HuH-7.5 (cell line): ENCODE measurements at regions not wholly inside any gene's neighbourhood (a gene's known extent, or its start where the extent isn't known, plus 50 kb on each side); places are given as distances from the start of the nearest gene placed in this dataset.

ENCODE experiments used
- DNase-seq: peaks from one replicate; pipeline ENCODE4 v3.0.0; 2011; ENCODE audit warnings: low spot score

DNA sequence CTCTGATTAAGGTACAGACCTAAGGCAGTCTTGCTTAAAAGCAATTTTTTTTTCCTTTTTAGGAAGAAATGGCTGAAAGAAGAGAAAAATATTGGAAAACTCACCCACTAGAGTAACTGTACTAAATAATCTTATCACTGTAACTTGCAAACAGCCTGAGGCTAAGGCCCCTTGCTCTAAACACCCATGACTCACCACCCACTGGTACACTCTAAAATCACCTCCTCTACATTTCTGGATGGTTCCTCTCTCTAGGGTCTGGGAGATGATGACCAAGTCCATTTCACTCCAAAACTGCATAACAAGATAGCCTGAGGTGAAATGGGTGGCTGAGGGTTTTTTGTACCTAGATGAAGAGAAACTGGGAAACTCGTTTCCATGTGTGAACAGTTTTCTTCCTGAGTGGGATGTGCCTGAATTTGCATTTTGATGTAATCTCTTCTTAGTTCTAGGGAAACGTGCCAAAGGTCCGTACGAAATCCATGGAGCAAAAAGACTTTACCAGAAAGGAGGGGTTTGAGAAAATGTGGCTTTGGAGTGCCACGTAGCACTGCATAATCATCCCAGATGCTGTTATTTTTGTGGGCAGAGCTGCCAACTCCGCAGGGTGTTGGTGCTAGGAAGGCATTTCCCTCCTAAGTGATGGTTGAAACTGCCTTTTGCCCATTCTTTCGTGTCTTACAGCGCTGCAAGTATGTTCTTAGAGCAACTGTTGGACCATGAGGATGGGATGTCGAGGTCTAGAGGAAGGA is 113.5 kb upstream of the C10orf90 start:
- DNase-seq = no peak

DNA sequence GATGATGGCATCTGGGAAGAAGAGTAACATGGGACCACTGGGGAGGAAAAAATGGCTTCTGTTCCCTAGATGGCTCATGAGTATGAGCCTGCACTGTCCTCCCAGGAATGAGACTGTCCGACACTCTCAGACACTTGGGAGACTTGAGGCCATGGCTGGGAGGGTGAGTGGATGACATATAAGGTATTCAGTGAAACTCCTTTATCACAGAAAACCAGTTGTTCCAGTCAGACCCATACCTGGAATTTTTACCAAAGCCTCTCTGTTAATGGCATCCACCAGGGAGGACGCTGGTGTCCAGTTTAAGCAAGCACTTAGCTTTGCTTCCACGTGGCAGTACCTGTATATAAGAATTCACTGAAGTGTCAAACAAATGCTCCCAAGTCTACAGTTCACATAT is 116.7 kb upstream of the C10orf90 start:
- DNase-seq = no peak

DNA sequence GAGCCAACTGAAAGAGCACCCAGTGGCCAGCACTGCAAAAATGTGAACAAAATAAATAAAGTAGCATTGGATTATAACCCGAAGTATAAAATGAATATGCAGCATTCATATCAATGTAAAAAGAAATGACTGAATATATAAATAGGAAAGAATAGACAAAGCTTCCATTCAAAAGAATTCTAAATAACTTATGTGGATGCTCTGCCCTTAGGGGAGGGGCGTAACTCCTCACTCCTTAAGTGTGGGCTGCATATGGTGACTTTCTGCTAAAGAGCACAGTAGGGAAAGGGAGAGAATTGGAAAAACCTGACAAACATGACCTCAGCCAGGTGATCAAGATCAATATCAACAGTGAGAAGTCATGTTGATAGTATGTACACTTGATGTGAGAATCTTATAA is 109.9 kb upstream of the DOCK1 start:
- no peak for DNase-seq

DNA sequence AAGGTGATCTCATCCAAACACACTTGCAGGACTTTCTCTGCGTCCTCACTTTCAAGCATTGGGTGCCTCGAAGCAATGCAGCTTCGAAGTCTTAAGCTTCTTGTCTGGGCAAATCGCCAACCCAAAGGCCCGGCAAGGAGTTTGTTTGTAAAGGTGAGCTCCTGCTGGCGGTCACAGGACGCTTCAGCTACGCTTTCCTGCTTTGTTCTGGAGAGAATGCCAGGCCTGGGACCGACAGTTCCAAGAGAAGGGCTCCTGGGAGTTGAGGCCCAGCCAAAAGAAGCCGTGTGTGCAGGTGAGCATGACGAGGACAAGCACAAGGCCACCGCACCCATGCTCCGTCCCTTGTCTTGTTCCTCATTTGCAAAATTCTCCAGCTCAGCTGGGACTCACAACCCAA is 106.6 kb upstream of the DOCK1 start:
- no peak for DNase-seq

DNA sequence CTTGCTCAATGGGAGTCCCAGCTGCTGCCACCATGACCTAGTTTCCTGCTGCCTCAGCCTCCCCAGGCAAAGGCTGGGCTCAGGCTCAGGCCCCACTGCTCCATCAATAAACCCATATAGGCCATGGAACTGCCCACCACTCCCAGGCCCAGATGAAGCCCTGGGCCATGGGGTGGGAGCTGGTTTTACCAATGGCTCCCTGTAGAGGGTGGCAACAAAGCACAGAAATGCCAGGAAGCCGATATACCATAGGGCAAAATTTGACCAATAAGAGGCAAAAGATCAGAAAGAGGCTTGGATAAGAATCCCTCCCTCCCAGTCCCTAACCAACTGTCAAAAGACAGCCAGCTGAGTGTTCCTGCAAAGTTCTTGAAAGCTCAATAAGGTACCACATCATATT is 101.8 kb upstream of the DOCK1 start:
- no peak for DNase-seq

DNA sequence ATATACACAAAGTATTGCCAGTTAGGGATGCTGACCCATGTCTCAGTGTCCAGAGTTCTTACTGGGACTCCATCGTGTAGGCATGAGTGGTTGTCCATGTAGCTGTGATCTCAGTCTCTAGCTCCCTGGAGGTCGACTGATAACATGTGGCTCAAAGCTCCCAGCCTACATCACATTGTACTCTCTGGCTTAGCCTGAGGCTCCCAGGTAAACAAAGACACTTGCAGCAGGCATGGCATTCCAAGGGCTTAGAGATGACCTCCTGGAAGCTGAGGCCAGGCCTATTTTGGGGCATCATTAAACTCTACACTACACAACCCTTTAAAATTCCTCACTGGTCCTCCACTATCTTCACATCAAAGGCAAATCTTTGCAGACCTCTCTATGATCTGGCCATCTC is 100.8 kb upstream of the DOCK1 start:
- DNase-seq = no peak

DNA sequence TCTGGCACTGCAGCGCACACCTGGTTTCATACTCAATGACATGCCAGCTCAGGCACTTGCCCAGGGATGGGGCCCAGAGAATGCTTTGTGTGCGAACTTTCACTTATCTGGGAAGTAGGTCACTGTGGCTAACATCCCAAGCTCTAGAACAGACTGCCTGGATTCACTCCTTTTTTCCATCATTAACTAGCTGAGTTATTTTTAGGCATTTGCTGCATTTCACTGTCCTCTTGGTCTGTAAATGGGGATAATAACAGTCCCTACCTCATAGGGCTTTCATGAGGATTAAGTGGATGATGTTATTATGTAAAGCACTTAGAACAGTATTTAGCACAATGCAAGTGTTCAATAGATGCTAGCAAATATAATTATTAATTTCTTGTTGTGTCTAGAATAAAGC is 98.7 kb upstream of the DOCK1 start:
- DNase-seq = no peak

DNA sequence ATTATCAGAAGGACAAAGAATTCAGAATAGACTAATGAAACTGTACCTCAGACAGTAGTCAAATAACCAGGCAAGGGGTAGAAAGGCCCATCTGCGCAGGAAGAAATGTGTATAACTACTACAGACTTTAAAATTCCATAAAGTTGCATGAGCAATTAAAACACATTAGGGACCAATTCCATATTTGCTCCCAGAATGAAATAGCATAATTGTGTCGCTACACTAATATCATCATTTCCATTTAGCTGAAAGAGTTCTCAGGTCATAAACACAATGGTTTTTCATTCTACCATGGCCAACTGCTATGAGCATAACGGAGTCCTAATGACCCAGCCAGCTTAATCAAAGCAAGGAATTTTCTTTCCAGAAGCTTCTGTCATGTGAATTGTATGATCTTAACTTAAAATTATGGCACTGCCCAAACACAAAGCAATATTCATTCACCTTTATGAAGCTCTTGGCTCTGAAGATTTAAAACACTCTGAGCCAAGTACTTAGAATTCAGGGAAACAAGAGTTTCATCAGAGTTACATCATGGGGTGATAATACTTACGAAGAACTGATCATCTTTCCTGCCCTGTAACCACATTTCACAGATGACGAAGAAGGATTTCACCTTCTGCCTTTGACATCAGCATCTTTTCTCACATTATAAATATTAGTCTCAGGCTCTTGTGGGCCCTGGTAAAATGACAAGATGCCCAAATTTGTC is 98.1 kb upstream of the DOCK1 start:
- no peak for DNase-seq

DNA sequence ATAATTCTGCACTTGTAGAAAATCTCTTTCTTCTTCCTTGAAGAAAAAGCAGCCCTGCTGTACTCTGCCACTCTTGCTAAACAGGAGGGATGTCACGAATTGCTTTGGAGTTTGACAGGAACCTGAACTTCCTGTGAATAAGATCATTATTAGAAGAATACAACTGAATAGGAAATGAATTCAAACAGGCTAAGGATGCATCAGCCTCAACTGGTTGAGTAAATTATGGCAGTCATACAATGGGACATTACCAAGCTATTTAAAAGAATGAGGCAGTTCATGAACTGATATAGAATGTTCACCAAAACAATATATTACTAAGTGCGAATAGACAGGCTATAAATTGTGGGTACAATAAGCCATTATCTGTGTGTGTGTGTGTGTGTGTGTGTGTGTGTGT is 97.1 kb upstream of the DOCK1 start:
- no peak for DNase-seq

DNA sequence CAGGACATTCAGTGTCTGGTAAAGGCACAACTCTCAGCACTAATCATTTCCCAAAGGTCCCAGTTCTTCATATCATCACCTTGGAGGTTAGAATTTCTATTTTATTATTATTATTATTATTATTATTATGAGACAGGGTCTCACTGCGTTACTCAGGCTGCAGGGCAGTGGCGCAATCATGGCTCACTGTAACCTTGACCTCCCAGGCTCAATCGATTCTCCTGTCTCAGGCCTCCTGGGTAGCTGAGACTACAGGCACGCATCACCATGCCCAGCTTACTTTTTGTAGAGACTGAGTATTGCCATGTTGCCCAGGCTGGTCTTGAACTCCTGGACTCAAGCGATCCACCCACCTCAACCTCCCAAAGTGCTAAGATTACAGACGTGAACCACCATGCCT is 91.8 kb upstream of the DOCK1 start:
- no peak for DNase-seq

DNA sequence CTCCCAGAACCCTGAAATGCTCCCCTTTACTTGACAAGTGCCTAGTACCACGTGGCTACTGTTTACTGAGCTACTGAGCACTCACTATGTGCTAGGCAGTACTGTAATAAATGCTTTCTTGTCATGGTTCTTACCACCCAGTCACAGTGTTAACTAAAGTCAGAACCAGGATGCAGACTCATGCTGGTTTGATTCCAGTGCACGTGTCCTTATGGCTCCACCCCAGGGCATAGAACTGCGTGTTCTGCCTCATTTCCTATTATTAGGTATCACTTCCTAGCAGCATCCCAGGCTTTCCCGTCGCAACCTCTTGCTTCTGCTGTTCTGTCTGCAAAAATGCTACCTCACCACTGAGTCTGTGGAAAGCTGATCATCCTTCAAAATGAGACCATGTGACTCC is 71.7 kb upstream of the DOCK1 start:
- DNase-seq = no peak

DNA sequence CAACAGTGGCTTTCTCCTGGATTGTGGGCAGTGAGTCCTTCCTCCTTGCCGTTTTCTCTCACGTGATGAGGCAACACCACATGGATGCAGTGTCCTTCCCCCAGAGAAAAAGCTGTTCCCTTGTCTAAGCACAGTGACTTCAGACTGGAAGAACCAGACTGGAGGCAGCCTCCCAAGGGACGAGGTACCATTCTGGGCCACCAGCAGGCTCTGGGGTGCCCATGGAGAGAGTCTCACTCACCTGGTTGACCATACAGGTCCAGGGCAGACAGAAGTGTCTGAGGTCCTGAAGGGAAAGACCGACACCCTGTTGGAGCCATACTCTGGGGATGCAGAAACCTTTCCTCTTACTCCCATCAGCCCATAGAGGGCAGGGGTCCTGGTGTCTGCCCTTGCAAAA is 69.2 kb upstream of the DOCK1 start:
- no peak for DNase-seq

DNA sequence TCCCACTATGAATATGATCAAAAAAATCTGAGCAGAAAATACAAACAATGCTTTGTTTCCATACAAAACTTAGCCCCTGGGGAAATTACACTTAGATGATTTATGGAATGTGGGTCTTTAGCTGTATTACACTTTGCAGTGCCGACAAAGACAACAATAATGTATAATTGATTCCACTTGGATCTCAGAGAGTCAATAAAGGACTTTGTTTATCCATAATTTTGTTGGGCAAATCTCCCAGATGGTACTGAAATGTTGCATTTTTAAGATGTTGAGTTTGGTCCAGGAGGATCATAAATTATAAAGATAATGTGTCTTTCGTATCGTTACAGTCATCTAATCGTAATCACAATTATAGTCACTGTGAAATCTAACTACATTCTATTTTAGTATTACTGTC is 66.9 kb upstream of the DOCK1 start:
- no peak for DNase-seq

DNA sequence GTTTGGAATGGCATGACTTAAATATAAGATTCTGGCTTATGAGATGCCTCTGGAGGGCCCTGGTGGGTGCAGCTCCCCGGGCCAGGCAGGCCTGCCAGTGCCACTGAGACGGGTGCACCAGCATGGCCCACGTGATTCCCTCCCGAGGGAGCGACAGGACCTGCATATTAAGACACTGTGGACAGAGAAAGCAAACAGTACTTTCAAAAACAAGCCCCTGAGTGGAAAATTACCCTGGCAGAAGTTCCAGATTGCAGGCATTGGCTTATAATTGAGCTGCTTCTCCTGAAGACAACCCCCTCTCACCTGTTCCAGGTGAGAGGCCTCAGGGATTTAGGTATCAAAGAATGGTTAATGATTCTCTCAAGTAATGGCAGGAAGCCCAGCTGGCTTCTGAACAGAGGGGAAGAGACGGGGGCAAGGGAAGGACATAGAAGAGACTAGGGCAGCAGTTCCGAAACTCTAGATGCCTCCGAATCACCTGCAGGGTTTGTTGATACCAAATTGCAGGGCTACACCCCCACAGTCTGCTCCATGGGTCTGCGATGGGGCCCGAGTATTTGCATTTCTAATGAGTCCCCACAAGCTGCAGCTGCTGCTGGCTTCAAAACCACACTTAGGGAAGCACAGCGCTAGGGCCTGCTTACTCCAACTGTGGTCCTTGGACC is 66.0 kb upstream of the DOCK1 start:
- no peak for DNase-seq

DNA sequence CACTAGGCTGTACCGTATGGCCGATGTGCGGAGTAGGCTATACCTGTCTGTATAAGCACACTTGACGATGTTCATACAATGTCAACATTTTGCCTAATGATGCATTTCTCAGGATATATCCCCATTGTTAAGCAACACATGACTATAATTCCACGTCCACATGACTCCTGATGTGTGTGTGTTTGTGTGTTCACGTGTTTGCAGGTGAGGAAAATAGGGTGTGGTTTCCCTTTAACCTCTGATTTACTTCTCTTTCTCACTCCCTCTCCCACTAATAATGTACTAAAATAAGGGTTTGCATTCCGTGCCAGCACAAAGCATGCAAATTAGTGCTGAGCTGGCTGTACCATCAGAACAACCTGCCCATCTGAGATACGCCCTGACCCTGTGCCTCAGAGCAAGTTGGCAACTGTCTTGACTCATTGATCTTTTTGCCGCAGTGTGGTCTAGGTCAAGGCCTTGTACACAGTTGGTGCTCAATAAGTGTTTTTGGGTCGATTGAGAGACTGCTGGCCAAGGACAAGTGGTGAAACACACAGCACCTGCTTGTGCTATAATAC is 64.6 kb upstream of the DOCK1 start:
- no peak for DNase-seq

DNA sequence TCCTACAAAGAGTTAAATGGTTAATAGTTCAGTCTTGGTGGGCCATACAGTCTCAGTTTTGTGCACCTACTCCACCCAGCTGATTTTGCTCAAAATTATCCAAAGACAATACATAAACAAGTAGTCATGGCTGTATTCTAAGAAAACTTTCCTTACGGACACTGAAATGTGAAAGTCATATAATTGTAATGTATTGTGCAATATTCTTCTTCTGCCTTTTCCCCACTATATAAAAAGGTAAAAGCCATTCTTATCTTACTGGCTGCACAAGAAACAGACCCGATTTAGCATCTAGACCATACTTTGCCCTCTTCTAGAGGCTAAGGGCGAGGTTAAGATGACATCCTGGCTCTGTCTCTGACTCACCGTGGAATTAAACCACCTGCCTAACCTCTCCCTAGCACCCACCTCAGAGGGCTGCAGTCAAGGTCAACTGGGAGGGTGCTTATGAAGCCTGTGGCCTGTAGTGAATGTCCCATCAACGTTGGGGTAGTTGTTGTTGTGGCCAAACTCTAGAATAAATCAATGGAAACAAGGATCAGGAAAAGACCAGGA is 63.8 kb upstream of the DOCK1 start:
- DNase-seq = no peak

DNA sequence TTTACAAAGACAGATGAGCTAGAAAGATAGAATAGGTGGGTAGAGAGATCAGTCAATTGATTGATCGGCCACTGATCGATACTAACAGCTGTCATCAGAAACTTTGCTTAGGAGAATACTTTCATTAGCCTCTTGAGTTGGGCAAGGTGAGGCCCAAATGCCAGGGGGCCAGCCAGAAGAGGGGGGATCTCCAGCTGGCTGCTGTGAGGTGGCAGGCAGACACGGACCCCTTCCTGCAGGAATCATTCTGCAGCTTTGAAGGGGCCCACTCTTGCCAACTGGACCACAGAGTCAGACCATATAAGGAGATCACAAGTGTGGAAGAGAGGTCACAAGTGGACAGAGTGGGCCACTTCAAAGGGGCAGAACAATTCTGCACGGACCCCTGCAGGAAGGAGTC is 62.9 kb upstream of the DOCK1 start:
- no peak for DNase-seq

DNA sequence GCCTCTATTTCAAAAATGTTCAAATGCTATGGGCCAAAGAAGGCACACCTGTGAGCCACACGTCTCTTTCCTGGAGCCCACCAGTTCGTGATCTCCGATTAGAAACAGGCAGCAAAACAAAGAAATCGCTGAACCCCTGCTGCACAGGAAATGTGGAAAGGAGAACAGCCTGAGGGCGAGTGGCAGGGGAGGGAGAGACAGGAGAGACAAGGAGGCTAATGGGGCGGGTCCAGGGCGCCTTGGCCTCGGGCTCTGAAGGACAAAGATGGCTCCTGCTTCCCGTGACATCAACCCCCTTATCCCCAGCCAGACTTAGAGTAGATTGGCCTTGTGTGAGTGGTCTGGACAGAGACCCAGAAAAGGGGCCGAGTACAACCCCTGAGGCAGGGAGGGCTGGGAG is 62.4 kb upstream of the DOCK1 start:
- DNase-seq = no peak

DNA sequence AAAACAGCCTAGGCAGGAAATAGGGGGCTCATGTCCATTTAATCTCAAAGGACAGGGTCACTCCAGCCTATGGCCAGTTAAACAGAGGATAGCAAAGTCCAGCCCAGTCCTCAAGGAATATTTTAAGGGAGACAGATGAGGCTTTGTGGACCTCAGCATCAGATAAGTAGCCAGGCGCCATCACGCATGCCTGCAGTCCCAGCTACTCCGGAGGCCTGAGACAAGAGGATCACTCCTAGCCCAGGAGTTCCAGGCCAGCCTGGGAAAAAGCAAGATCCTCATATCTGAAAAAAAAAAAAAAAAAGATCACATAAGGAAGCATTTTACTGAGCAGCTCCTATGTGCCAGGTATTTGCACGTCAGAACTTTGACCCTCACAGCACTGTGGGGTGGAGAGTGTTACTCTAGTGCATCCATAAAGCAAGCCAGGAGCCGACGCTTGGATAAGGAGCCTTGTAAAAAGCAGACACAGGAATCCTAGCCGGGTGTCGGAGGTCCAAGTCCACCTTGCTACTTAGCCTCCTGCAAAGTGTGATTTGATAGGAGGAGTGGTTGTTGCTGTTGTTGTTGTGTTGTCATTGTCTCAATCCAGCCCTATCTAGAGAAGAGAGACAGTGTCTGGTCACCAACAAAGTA is 61.8 kb upstream of the DOCK1 start:
- no peak for DNase-seq

DNA sequence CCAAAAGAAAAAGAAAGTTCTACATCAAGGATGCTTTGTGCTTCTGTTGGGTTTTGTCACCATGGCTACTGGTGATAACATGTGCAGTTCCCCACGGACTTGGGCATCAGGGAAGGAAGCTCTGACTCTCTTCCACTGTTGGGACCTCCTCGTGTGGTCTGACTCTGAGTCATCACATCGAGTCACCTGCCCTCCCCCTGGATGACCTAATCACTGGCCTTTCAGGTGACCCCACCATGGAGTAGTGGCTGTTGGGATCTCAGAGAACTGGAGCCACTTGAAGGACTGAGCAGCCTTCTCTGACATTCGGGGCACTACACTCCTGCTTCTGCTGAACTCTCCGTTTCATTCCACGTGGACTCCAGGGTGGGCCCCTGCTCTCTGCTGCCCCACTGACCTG is 60.8 kb upstream of the DOCK1 start:
- DNase-seq = no peak

DNA sequence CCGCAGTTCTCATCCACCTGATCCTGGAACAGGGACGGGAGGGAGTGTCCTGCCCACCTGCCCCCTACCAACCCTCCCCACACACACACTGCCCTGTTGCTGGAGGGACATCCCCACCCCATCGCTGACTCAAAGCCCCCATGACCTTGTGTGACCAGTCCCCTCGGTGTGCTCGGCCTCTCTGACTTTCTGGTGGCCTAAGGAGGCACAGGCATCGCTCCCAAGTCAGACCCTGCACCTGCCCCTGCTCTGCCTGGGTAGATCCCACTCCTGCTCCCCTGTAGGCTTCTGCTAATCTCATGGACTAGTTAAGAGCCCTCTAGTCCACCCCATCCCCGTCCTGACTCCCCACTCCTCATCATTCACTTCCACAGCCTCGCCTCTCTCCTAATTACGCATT is 58.8 kb upstream of the DOCK1 start:
- DNase-seq = no peak

DNA sequence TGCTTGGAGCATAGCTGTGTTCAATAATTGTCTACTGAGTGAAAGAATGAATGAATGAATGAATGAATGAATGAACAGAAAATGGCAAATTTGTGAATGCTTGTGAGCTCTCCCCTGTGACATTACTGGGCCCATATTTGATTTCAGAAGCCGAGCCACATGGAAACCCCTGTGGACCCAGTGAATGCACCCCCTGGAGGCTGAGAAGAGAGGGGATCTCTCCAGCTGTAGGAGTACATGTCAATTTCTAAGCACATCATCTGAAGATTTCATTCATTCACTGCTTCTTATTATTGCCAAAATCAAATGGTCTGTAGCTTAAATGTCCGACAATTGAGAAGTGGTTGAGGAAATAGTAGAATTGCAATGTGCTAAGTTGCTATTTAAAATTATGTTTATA is 58.3 kb upstream of the DOCK1 start:
- no peak for DNase-seq
